ENCODE measurements at regions not wholly inside any gene's neighbourhood (a gene's known extent, or its start where the extent isn't known, plus 50 kb on each side); places are given as distances from the start of the nearest gene placed in this dataset.
"Not testable (repeated sequence)": the region's sequence is repeated elsewhere in the genome, so short reads cannot be mapped to it uniquely, and the experiment has no call there.

- DNase-seq: no peak
These were observed 566.4 kb downstream of the DACH1 start for GRCh38 chr13:71300602-71301001.

GRCh38 chr13:71291842-71292146, 575.2 kb downstream of the DACH1 start:
- no peak for DNase-seq

GRCh38 chr13:71290963-71291841, 575.8 kb downstream of the DACH1 start:
- peak; percentile 78 for DNase-seq

GRCh38 chr13:71289980-71290379, 577.0 kb downstream of the DACH1 start:
- DNase-seq: not testable (repeated sequence)

- no peak for DNase-seq
These were observed 581.3 kb downstream of the DACH1 start for GRCh38 chr13:71285700-71286099.

GRCh38 chr13:71278512-71278911, 588.5 kb downstream of the DACH1 start:
- no peak for DNase-seq

GRCh38 chr13:71274923-71275608, 591.9 kb downstream of the DACH1 start:
- DNase-seq: no peak

- no peak for DNase-seq
These were observed 605.7 kb downstream of the DACH1 start for GRCh38 chr13:71261256-71261655.

GRCh38 chr13:71260246-71260645, 606.8 kb downstream of the DACH1 start:
- no peak for DNase-seq

GRCh38 chr13:71255633-71256032, 611.4 kb downstream of the DACH1 start:
- DNase-seq: no peak

- no peak for DNase-seq
These were observed 612.6 kb downstream of the DACH1 start for GRCh38 chr13:71254384-71254783.

- no peak for DNase-seq
These were observed 614.8 kb downstream of the DACH1 start for GRCh38 chr13:71252184-71252704.

- no peak for DNase-seq
These were observed 615.6 kb downstream of the DACH1 start for GRCh38 chr13:71251292-71251951.

- no peak for DNase-seq
These were observed 618.0 kb downstream of the DACH1 start for GRCh38 chr13:71249011-71249410.

- no peak for DNase-seq
These were observed 622.8 kb downstream of the DACH1 start for GRCh38 chr13:71244161-71244560.

- DNase-seq: no peak
These were observed 624.8 kb downstream of the DACH1 start for GRCh38 chr13:71242201-71242600.

- no peak for DNase-seq
These were observed 626.1 kb downstream of the DACH1 start for GRCh38 chr13:71240911-71241310.

GRCh38 chr13:71237332-71237731, 629.7 kb downstream of the DACH1 start:
- DNase-seq: no peak

- DNase-seq: no peak
These were observed 647.1 kb downstream of the DACH1 start for GRCh38 chr13:71219698-71220415.

- DNase-seq: no peak
These were observed 648.0 kb downstream of the DACH1 start for GRCh38 chr13:71218960-71219359.

GRCh38 chr13:71217827-71218226, 649.2 kb downstream of the DACH1 start:
- no peak for DNase-seq

- DNase-seq: no peak
These were observed 652.2 kb downstream of the DACH1 start for GRCh38 chr13:71214821-71215220.

GRCh38 chr13:71214357-71214756, 652.6 kb downstream of the DACH1 start:
- DNase-seq: no peak

All from NCI-H1436 treated with DMSO at 0.1 percent for 48 hours (cell line).